H1 (cell line): ENCODE measurements at regions not wholly inside any gene's neighbourhood (a gene's known extent, or its start where the extent isn't known, plus 50 kb on each side); places are given as distances from the start of the nearest gene placed in this dataset.
A peak's percentile ranks its signal among the peaks of the same experiment; 100 is the strongest.

Source experiments
- CTCF ChIA-PET: fragments of 300-600 bp; sonication (Branson Sonifier 250); formaldehyde crosslinking; loops from one replicate; lab custom pipeline; 2021; ENCODE audit not compliant: partially characterized antibody; lab: Charles Lee
- POLR2A ChIA-PET: fragments of 300-600 bp; sonication (Branson Sonifier 250); formaldehyde crosslinking; loops from one replicate; lab custom pipeline; 2021; ENCODE audit warnings: inconsistent platforms; ENCODE audit not compliant: partially characterized antibody; lab: Charles Lee
- DNase-seq, 2 experiments: peaks; one replicate each; pipeline versions ENCODE4 v3.0.0 to v3.0.0-alpha.2; 2010 to 2022; ENCODE audit warnings: low spot score in 2 of 2, low read depth in 1 of 2, mixed read lengths in 1 of 2
- FAIRE-seq: peaks from 2 replicates; lab custom pipeline; 2011; peaks lifted over from hg19 to GRCh38; lab: Jason Lieb, UNC
- H2AFZ ChIP-seq: 2 replicates; pipeline ENCODE4 v1.8.1; 2012; ENCODE audit warnings: low read length, inconsistent platforms
- H2AK5ac ChIP-seq: 2 replicates; pipeline ENCODE4 v1.6.1; 2013; ENCODE audit warnings: low read depth, low read length
- H2BK120ac ChIP-seq: replicated peaks from 2 replicates; pipeline ENCODE3; 2013; ENCODE audit warnings: low read depth, low read length, inconsistent platforms
- H2BK12ac ChIP-seq: 2 replicates; pipeline ENCODE4 v1.6.1; 2013; ENCODE audit warnings: low read depth, low read length
- H2BK15ac ChIP-seq: 2 replicates; pipeline ENCODE4 v1.6.1; 2013; ENCODE audit warnings: low read length
- H2BK20ac ChIP-seq: 2 replicates; pipeline ENCODE4 v1.6.1; 2013; ENCODE audit warnings: low read length
- H2BK5ac ChIP-seq: 2 replicates; pipeline ENCODE4 v1.6.1; 2013; ENCODE audit warnings: low read depth, low read length
- H3K14ac ChIP-seq: 2 replicates; pipeline ENCODE4 v1.6.1; 2013; ENCODE audit warnings: inconsistent platforms; ENCODE audit not compliant: insufficient read length
- H3K18ac ChIP-seq: 2 replicates; pipeline ENCODE4 v1.6.1; 2013; ENCODE audit warnings: low read length; ENCODE audit errors: extremely low read depth
- H3K23ac ChIP-seq: 2 replicates; pipeline ENCODE4 v1.6.1; 2013; ENCODE audit warnings: inconsistent platforms; ENCODE audit not compliant: insufficient read length
- H3K23me2 ChIP-seq: 2 replicates; pipeline ENCODE4 v1.6.1; 2013; ENCODE audit warnings: low read depth, low read length
- H3K27ac ChIP-seq: 2 replicates; pipeline ENCODE4 v1.6.1; 2011; ENCODE audit warnings: low read depth, low read length, inconsistent platforms
- H3K27me3 ChIP-seq, 4 experiments: replicated peaks in 1 of 4; 1 replicate in 1 of 4; 2 replicates in 3 of 4; pipeline versions ENCODE4 v1.6.1 to v1.8.1; 2011 to 2013; ENCODE audit warnings: low read length in 3 of 4, mild to moderate bottlenecking in 3 of 4, inconsistent platforms in 2 of 4, mixed read lengths in 2 of 4, moderate library complexity in 1 of 4; ENCODE audit not compliant: control insufficient read depth in 3 of 4, insufficient read depth in 3 of 4; ENCODE audit errors: extremely low read depth in 1 of 4
- H3K36me3 ChIP-seq, 4 experiments: 2 replicates each; pipeline versions ENCODE4 v1.6.1 to v1.8.1; 2011 to 2013; ENCODE audit warnings: mild to moderate bottlenecking in 4 of 4, low read length in 3 of 4, moderate library complexity in 2 of 4, control low read depth in 1 of 4, inconsistent platforms in 1 of 4; ENCODE audit not compliant: insufficient read depth in 4 of 4, control insufficient read depth in 2 of 4
- H3K4ac ChIP-seq: replicated peaks from 2 replicates; pipeline ENCODE3; 2013; ENCODE audit warnings: low read length, low read depth, mixed read lengths, inconsistent platforms; ENCODE audit not compliant: insufficient read length
- H3K4me1 ChIP-seq, 4 experiments: replicated peaks in 1 of 4; 1 replicate in 1 of 4; 2 replicates in 3 of 4; pipeline versions ENCODE4 v1.6.1 to v1.8.1; 2011 to 2013; ENCODE audit warnings: low read length in 3 of 4, inconsistent platforms in 2 of 4, mixed read lengths in 1 of 4; ENCODE audit not compliant: insufficient read depth in 4 of 4, control insufficient read depth in 3 of 4
- H3K4me2 ChIP-seq, 2 experiments: 2 replicates each; pipeline versions ENCODE4 v1.6.1 to v1.8.1; 2011 to 2013; ENCODE audit warnings: low read depth in 2 of 2, low read length in 2 of 2, control low read depth in 1 of 2, inconsistent platforms in 1 of 2, mild to moderate bottlenecking in 1 of 2; ENCODE audit not compliant: insufficient read depth in 1 of 2
- H3K4me3 ChIP-seq, 4 experiments: fragments of 200-600, 300-600 bp in 1 of 4; sonication (generic), shearing (Covaris generic), sonication (Bioruptor Twin) in 1 of 4; 2 replicates each; pipeline versions ENCODE4 v1.5.1 to v1.8.1; 2011 to 2016; ENCODE audit warnings: low read length in 4 of 4, low read depth in 3 of 4, control low read depth in 2 of 4, inconsistent platforms in 2 of 4, mild to moderate bottlenecking in 2 of 4, mixed read lengths in 1 of 4, moderate library complexity in 1 of 4; ENCODE audit not compliant: insufficient read depth in 2 of 4; ENCODE audit errors: extremely low read depth in 1 of 4
- H3K56ac ChIP-seq: replicated peaks from 2 replicates; pipeline ENCODE3; 2013; ENCODE audit warnings: low read depth, mild to moderate bottlenecking, mixed read lengths, low read length, inconsistent platforms; ENCODE audit not compliant: insufficient read length
- H3K79me1 ChIP-seq: 2 replicates; pipeline ENCODE4 v1.6.1; 2013; ENCODE audit warnings: low read depth, low read length, control low read depth
- H3K79me2 ChIP-seq, 2 experiments: 2 replicates each; pipeline versions ENCODE4 v1.6.1 to v1.8.1; 2012 to 2013; ENCODE audit warnings: low read length in 2 of 2, mild to moderate bottlenecking in 2 of 2, inconsistent platforms in 1 of 2; ENCODE audit not compliant: insufficient read depth in 2 of 2, control insufficient read depth in 1 of 2
- H3K9ac ChIP-seq, 4 experiments: replicated peaks in 1 of 4; 1 replicate in 1 of 4; 2 replicates in 3 of 4; pipeline versions ENCODE4 v1.6.1 to v1.8.1; 2011 to 2013; ENCODE audit warnings: low read depth in 3 of 4, low read length in 3 of 4, control low read depth in 2 of 4, mild to moderate bottlenecking in 2 of 4, moderate library complexity in 2 of 4, inconsistent platforms in 1 of 4; ENCODE audit errors: extremely low read depth in 1 of 4
- H3K9me3 ChIP-seq, 2 experiments: 2 replicates each; pipeline versions ENCODE4 v1.6.1 to v1.8.1; 2012 to 2013; ENCODE audit warnings: mild to moderate bottlenecking in 2 of 2, moderate library complexity in 2 of 2, control low read depth in 1 of 2, inconsistent platforms in 1 of 2, low read depth in 1 of 2, low read length in 1 of 2, mixed read lengths in 1 of 2; ENCODE audit not compliant: insufficient read depth in 2 of 2
- H4K20me1 ChIP-seq, 2 experiments: replicated peaks in 1 of 2; 2 replicates each; pipeline versions ENCODE3 to v1.8.1; 2011 to 2013; ENCODE audit warnings: inconsistent platforms in 2 of 2, low read length in 2 of 2, mild to moderate bottlenecking in 1 of 2; ENCODE audit not compliant: insufficient read depth in 2 of 2, control insufficient read depth in 1 of 2
- H4K5ac ChIP-seq: 2 replicates; pipeline ENCODE4 v1.6.1; 2013; ENCODE audit warnings: low read length, low read depth, mixed read lengths, inconsistent platforms; ENCODE audit not compliant: insufficient read length
- H4K8ac ChIP-seq: 2 replicates; pipeline ENCODE4 v1.8.0; 2013; ENCODE audit warnings: mild to moderate bottlenecking, moderate library complexity, low read length, inconsistent platforms; ENCODE audit not compliant: insufficient read depth; ENCODE audit errors: extremely low read depth
- H4K91ac ChIP-seq: replicated peaks from 2 replicates; pipeline ENCODE3; 2013; ENCODE audit warnings: low read length, mixed read lengths, inconsistent platforms; ENCODE audit not compliant: insufficient read length
- CBX5 ChIP-seq: fragments of 300-800, 300-1000 bp; sonication (generic); IDR thresholded peaks from 2 replicates; pipeline ENCODE4 v1.7.1; 2016; ENCODE audit warnings: antibody characterized with exemption, low read length, low read depth
- GABPA ChIP-seq: IDR thresholded peaks from 2 replicates; pipeline ENCODE4 v1.6.1; 2011; ENCODE audit warnings: mild to moderate bottlenecking, low read length, moderate library complexity, borderline replicate concordance; ENCODE audit not compliant: insufficient read depth
- GTF2F1 ChIP-seq: IDR thresholded peaks from 2 replicates; pipeline ENCODE4 v1.6.1; 2012; ENCODE audit warnings: low read depth, low read length, improper control_type of control experiment, borderline replicate concordance
- KDM4A ChIP-seq: IDR thresholded peaks from one replicate; pipeline ENCODE4 v1.7.1; 2012; ENCODE audit warnings: low read depth, mild to moderate bottlenecking, moderate library complexity, low read length, inconsistent platforms; ENCODE audit not compliant: severe bottlenecking
- MAFK ChIP-seq: IDR thresholded peaks from 2 replicates; pipeline ENCODE4 v1.6.1; 2012; ENCODE audit warnings: low read depth, mild to moderate bottlenecking, improper control_type of control experiment, low read length
- RNF2 ChIP-seq: fragments of 200-900, 300-1000 bp; sonication (generic); IDR thresholded peaks from 2 replicates; pipeline ENCODE4 v1.7.1; 2016; ENCODE audit warnings: borderline replicate concordance, low read depth, mild to moderate bottlenecking, antibody characterized with exemption, low read length; ENCODE audit not compliant: poor library complexity, severe bottlenecking; ENCODE audit errors: missing control alignments
- RXRA ChIP-seq: IDR thresholded peaks from 2 replicates; pipeline ENCODE4 v1.6.1; 2011; ENCODE audit warnings: low read depth, mild to moderate bottlenecking, low read length, moderate library complexity; ENCODE audit not compliant: insufficient read depth
- SP4 ChIP-seq: IDR thresholded peaks from 2 replicates; pipeline ENCODE4 v1.6.1; 2012; ENCODE audit warnings: low read length, inconsistent platforms
- SRF ChIP-seq: IDR thresholded peaks from 2 replicates; pipeline ENCODE4 v1.6.1; 2011; ENCODE audit warnings: mild to moderate bottlenecking, low read depth, low read length, moderate library complexity
- TAF7 ChIP-seq: optimal IDR thresholded peaks from 2 replicates; pipeline ENCODE3; 2011; ENCODE audit warnings: low read depth, mild to moderate bottlenecking, inconsistent platforms, low read length, moderate library complexity, borderline replicate concordance
- USF2 ChIP-seq: IDR thresholded peaks from 2 replicates; pipeline ENCODE4 v1.6.1; 2011; ENCODE audit warnings: low read length, improper control_type of control experiment
- WGBS, 2 experiments: shearing (Covaris generic) in 1 of 2; methylation state at CpG; one replicate each; pipeline versions ENCODE4 v1.1.6 to v1.1.7; 2013 to 2015; ENCODE audit warnings: low lambda C conversion rate in 2 of 2, mixed read lengths in 2 of 2, inconsistent platforms in 1 of 2, low coverage in 1 of 2, missing lambda C conversion rate in 1 of 2; ENCODE audit not compliant: insufficient replicate concordance in 2 of 2, insufficient coverage in 1 of 2, insufficient read length in 1 of 2; ENCODE audit errors: extremely low coverage in 1 of 2, missing lambda C conversion rate in 1 of 2; 5-methylcytosine and 5-hydroxymethylcytosine counted together

DNA sequence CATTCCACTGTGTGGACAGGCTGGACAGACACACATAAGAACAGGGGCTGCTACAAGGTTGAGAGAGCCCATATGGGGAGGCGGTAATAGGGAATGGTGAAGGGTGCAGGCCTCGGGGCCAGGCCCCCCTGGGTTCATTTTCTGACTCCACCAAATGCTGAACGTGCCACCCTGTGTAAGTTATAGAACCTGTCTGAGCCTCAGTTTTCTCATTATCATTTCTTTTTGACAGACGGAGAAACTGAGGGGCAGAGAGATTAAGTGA lies 569.5 kb downstream of the PTPRU start:
- Histone ChIP-seq H3K4me2 (no peak overlapping the region), H2BK12ac (no peak overlapping the region), H3K23ac (no peak overlapping the region), H2BK5ac (no peak overlapping the region), H3K23me2 (no peaks in the 10 kb centered on the region), H3K14ac (no peak overlapping the region), H2AFZ (no peak overlapping the region), H4K5ac (no peak overlapping the region), H3K56ac (no peak overlapping the region), H3K79me1 (no peaks in the 10 kb centered on the region), H2BK15ac (no peak overlapping the region), H3K27ac (no peak overlapping the region)
- CTCF ChIA-PET: interaction anchor here (0.7 to 1.9 kb wide), 11 partner anchors 13 to 316 kb away, joined by 3 to 10 read pairs (median 3); no protein-coding TSS in a partner anchor
- no peak for FAIRE-seq
- no peak for TF ChIP-seq MAFK
- TF ChIP-seq SRF: no peak
- TF ChIP-seq CBX5: no peak
- no peak for TF ChIP-seq GABPA
- TF ChIP-seq RNF2: no peak
- no peak for TF ChIP-seq SP4
- no peak for TF ChIP-seq TAF7
- TF ChIP-seq RXRA: no peak
- TF ChIP-seq USF2: no peak
- no peak for TF ChIP-seq GTF2F1
- no peak for TF ChIP-seq KDM4A
- TF ChIP-seq, all 59 proteins: peak for 0
- no peak overlapping the region for H3K4me3 ChIP-seq
- H3K9ac ChIP-seq: no peak overlapping the region
- WGBS, 2 experiments: 90% methylated on average over 4 of the region's 4 CpGs; no CpG with 5 or more reads in 1 of the 2 experiments
- POLR2A ChIA-PET: no interaction called here
- H3K4me1 ChIP-seq: peaks cover 0 to 6% (median 2%) of the 10 kb centered on the region in 4 experiments; a peak in 3 of 7 replicates
- no peaks in the 10 kb centered on the region for H3K79me2 ChIP-seq
- H2AK5ac ChIP-seq: no peak overlapping the region
- no peaks in the 10 kb centered on the region for H3K27me3 ChIP-seq
- no peak overlapping the region for H4K91ac ChIP-seq
- no peaks in the 10 kb centered on the region for H4K20me1 ChIP-seq
- H2BK120ac ChIP-seq: no peak overlapping the region
- H3K4ac ChIP-seq: no peak overlapping the region
- DNase-seq: peak in 1 of 2 experiments; percentile 24
- H3K36me3 ChIP-seq: no peaks in the 10 kb centered on the region
- no peaks in the 10 kb centered on the region for H3K9me3 ChIP-seq
- no peak overlapping the region for H2BK20ac ChIP-seq
- no peak overlapping the region for H4K8ac ChIP-seq
- H3K18ac ChIP-seq: no peak overlapping the region
